ENCODE measurements at regions not wholly inside any gene's neighbourhood (a gene's known extent, or its start where the extent isn't known, plus 50 kb on each side); places are given as distances from the start of the nearest gene placed in this dataset.

- POLR2A ChIA-PET: no interaction called here
Observed at GRCh38 chr12:46110928-46111699, 120.7 kb upstream of the SCAF11 start.

More at GRCh38 chr12:46110928-46111699, 120.7 kb upstream of the SCAF11 start:
- Histone ChIP-seq H3K27ac (ENCODE audit: low read depth in 2 of 2, low read length in 1 of 2) (no peak overlapping the region), H4K20me1 (ENCODE audit: insufficient read depth) (no peaks in the 10 kb centered on the region), H3K79me2 (ENCODE audit: insufficient read depth) (no peaks in the 10 kb centered on the region), H2AFZ (ENCODE audit: low read depth) (no peak overlapping the region), H3K9me2 (no peaks in the 10 kb centered on the region), H3K27me3 (ENCODE audit: insufficient read depth) (no peaks in the 10 kb centered on the region), H3K9me3 (peaks cover 10% of the 10 kb centered on the region), H3K9ac (no peak overlapping the region), H3K36me3 (replicated peaks in 1 of 2; ENCODE audit: control insufficient read depth in 1 of 2, insufficient read depth in 2 of 2, low read length in 1 of 2) (no peaks in the 10 kb centered on the region), H3K4me1 (ENCODE audit: control insufficient read depth in 1 of 2, insufficient read depth in 2 of 2, low read depth in 1 of 2, low read length in 1 of 2) (peaks cover 0 to 6% of the 10 kb centered on the region in 2 experiments; a peak in 1 of 4 replicates), H3F3A (replicated peaks; ENCODE audit: insufficient read depth) (no peaks in the 10 kb centered on the region), H3K4me2 (no peak overlapping the region), H3K4me3 (ENCODE audit: low read depth in 2 of 2, low read length in 1 of 2) (no peak overlapping the region)
- no peak for TF ChIP-seq SMC3 (IDR thresholded peaks at IDR 0.05; ENCODE audit: low read depth, low read length)
- no peak for TF ChIP-seq POLR2AphosphoS5 (IDR thresholded peaks at IDR 0.05; ENCODE audit: low read depth, low read length)
- TF ChIP-seq FOSL2 (IDR thresholded peaks at IDR 0.05; ENCODE audit: borderline replicate concordance, low read depth): no peak
- no peak for TF ChIP-seq MAX (IDR thresholded peaks at IDR 0.05; ENCODE audit: low read depth)
- TF ChIP-seq EZH2phosphoT487 (IDR thresholded peaks at IDR 0.05; ENCODE audit: borderline replicate concordance, low read depth): no peak
- no peak for TF ChIP-seq TEAD4 (IDR thresholded peaks at IDR 0.05; ENCODE audit: borderline replicate concordance, insufficient read depth)
- TF ChIP-seq TCF12 (IDR thresholded peaks at IDR 0.05): no peak
- TF ChIP-seq TAF1 (IDR thresholded peaks at IDR 0.05; ENCODE audit: borderline replicate concordance, low read depth, low read length): no peak
- TF ChIP-seq USF2 (IDR thresholded peaks at IDR 0.05; ENCODE audit: borderline replicate concordance, low read depth, low read length): no peak
- no peak for TF ChIP-seq YY1 (IDR thresholded peaks at IDR 0.05; ENCODE audit: low read depth)
- no peak for TF ChIP-seq FOXM1 (IDR thresholded peaks at IDR 0.05; ENCODE audit: low read depth)
- no peak for TF ChIP-seq RFX5 (IDR thresholded peaks at IDR 0.05; ENCODE audit: low read length)
- TF ChIP-seq RAD21 (IDR thresholded peaks at IDR 0.05; ENCODE audit: low read length): no peak
- TF ChIP-seq GABPA (IDR thresholded peaks at IDR 0.05; ENCODE audit: low read depth): no peak
- TF ChIP-seq CTCF (IDR thresholded peaks at IDR 0.05): no peak
- WGBS (ENCODE audit: low lambda C conversion rate): 11% methylated on average over 1 of the region's 1 CpG
- no peak for DNase-seq
- CTCF ChIA-PET: interaction anchor here (0.8 to 5.0 kb wide), 3 partner anchors 14 to 40 kb away, joined by 3 to 33 read pairs (median 6); no protein-coding TSS in a partner anchor

All from SK-N-SH (cell line).